Lower leg skin (tissue), 4 donors: ENCODE measurements at regions not wholly inside any gene's neighbourhood (a gene's known extent, or its start where the extent isn't known, plus 50 kb on each side); places are given as distances from the start of the nearest gene placed in this dataset.

Experiments
- DNase-seq, 2 donors: peaks; one replicate each; pipeline ENCODE4 v3.0.0-alpha.2; 2019; ENCODE audit warnings: low spot score in 2 of 2
- H3K4me3 ChIP-seq: fragments of 200-600 bp; sonication (generic); 2 replicates; pipeline ENCODE4 v1.5.1; 2017; ENCODE audit warnings: mild to moderate bottlenecking, low read depth; ENCODE audit not compliant: poor library complexity, severe bottlenecking
- POLR2A ChIP-seq, 2 donors: fragments of 450-650 bp; IDR thresholded peaks; one replicate each; pipeline ENCODE4 v1.6.1; 2016 to 2017; ENCODE audit warnings: antibody characterized with exemption in 2 of 2, mild to moderate bottlenecking in 1 of 2, moderate library complexity in 1 of 2
- WGBS, 2 donors: methylation state at CpG; one replicate each; pipeline ENCODE4 v1.1.5; 2018; 5-methylcytosine and 5-hydroxymethylcytosine counted together
- intact Hi-C: fragments of 100-400 bp; cut with DNase I; formaldehyde crosslinking; loops from one replicate; pipeline ENCODE4 v1.15.0; 2023; ENCODE audit warnings: low total_unique reads
- TF ChIP-seq, protein P1 (sequence below), 3 donors: fragments of 450-650 bp; IDR thresholded peaks; one replicate each; pipeline ENCODE4 v1.5.1; 2016; ENCODE audit warnings: antibody characterized with exemption in 3 of 3, mild to moderate bottlenecking in 3 of 3, moderate library complexity in 2 of 3

- no peak for TF ChIP-seq POLR2A (IDR thresholded peaks at IDR 0.05)
- TF ChIP-seq, protein P1, sequence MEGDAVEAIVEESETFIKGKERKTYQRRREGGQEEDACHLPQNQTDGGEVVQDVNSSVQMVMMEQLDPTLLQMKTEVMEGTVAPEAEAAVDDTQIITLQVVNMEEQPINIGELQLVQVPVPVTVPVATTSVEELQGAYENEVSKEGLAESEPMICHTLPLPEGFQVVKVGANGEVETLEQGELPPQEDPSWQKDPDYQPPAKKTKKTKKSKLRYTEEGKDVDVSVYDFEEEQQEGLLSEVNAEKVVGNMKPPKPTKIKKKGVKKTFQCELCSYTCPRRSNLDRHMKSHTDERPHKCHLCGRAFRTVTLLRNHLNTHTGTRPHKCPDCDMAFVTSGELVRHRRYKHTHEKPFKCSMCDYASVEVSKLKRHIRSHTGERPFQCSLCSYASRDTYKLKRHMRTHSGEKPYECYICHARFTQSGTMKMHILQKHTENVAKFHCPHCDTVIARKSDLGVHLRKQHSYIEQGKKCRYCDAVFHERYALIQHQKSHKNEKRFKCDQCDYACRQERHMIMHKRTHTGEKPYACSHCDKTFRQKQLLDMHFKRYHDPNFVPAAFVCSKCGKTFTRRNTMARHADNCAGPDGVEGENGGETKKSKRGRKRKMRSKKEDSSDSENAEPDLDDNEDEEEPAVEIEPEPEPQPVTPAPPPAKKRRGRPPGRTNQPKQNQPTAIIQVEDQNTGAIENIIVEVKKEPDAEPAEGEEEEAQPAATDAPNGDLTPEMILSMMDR (IDR thresholded peaks at IDR 0.05) = no peak
- H3K4me3 ChIP-seq = no peak overlapping the region
- intact Hi-C loops = no loop called here
- 82 to 85% methylated on average over 7 of the region's 7 CpGs for WGBS, 2 donors
- no peak for DNase-seq
These were observed 270.5 kb upstream of the CADM1 start for GRCh38 chr11:115774756-115775155.

DNA sequence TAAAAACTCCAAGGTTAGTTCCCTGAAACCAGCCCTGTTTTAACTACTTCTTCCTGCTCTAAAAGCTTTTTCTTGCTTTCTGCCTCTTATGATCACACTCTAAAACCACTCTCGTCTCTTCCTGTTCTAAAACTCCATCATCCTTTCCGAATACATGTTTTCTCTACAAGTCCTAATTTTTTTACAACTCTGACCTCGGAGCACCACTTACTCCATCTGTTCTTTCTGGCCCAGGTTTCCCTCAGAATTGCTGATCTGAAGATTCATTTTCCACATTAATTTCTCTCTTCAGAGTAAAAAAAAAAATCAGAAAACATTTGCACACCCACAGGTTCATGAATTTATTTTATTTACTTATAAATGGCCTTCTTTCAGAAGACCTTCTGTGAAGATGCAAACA lies 265.7 kb upstream of the CADM1 start:
- WGBS, 2 donors = 86 to 91% methylated on average over 3 of the region's 3 CpGs

GRCh38 chr11:115767883-115768282 lies 263.7 kb upstream of the CADM1 start:
- 89 to 92% methylated on average over 3 of the region's 3 CpGs for WGBS, 2 donors
- intact Hi-C loops = no loop called here
- no peak overlapping the region for H3K4me3 ChIP-seq
- no peak for TF ChIP-seq POLR2A (IDR thresholded peaks at IDR 0.05)
- TF ChIP-seq, protein P1 (IDR thresholded peaks at IDR 0.05) = no peak
- DNase-seq = no peak

More for the DNA sequence above, 265.7 kb upstream of the CADM1 start:
- H3K4me3 ChIP-seq = no peak overlapping the region
- intact Hi-C loops = no loop called here
- TF ChIP-seq POLR2A (IDR thresholded peaks at IDR 0.05) = no peak
- TF ChIP-seq, protein P1 (IDR thresholded peaks at IDR 0.05) = no peak
- no peak for DNase-seq

GRCh38 chr11:115767047-115767802 lies 263.0 kb upstream of the CADM1 start:
- no peak overlapping the region for H3K4me3 ChIP-seq
- intact Hi-C loops = no loop called here
- 74 to 84% methylated on average over 10 of the region's 10 CpGs for WGBS, 2 donors
- DNase-seq = no peak
- TF ChIP-seq, protein P1 (IDR thresholded peaks at IDR 0.05) = no peak
- no peak for TF ChIP-seq POLR2A (IDR thresholded peaks at IDR 0.05)

DNA sequence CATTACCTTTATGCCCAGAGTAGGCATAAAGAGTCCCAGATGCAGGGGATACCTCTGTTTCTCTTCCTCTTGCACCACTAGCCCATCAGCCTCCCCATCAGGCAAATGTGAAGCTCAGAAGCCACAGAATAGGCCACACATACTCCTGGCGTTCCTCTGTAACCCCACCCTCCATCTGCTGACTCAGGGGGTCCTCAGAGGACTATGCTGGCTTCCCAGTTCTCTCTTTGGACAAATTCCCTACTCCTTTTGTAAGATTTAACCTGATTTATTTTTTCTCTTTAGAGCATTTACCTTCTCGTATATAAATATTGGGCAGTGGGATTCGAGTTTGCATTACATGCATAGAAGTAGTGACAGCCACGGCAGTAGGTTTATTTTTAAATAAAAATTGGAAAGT lies 262.3 kb upstream of the CADM1 start:
- intact Hi-C loops = no loop called here
- WGBS, 2 donors = 85 to 91% methylated on average over 4 of the region's 4 CpGs
- no peak for TF ChIP-seq POLR2A (IDR thresholded peaks at IDR 0.05)
- TF ChIP-seq, protein P1 (IDR thresholded peaks at IDR 0.05) = no peak
- H3K4me3 ChIP-seq = no peak overlapping the region
- DNase-seq = no peak

GRCh38 chr11:115765803-115766239 lies 261.6 kb upstream of the CADM1 start:
- DNase-seq = no peak
- TF ChIP-seq, protein P1 (IDR thresholded peaks at IDR 0.05) = no peak
- no peak for TF ChIP-seq POLR2A (IDR thresholded peaks at IDR 0.05)

More at GRCh38 chr11:115765803-115766239, 261.6 kb upstream of the CADM1 start:
- H3K4me3 ChIP-seq = no peak overlapping the region
- intact Hi-C loops = no loop called here
- WGBS, 2 donors = 51 to 60% methylated on average over 6 of the region's 6 CpGs
